IgD-negative memory B cell (primary cell): ENCODE measurements at regions not wholly inside any gene's neighbourhood (a gene's known extent, or its start where the extent isn't known, plus 50 kb on each side); places are given as distances from the start of the nearest gene placed in this dataset.
"Not testable (repeated sequence)": the region's sequence is repeated elsewhere in the genome, so short reads cannot be mapped to it uniquely, and the experiment has no call there.

Experiments
- H3K27ac Mint-ChIP-seq, 3 donors: one replicate each; pipeline ENCODE4 v1.8.0; 2020 to 2022; ENCODE audit warnings: mild to moderate bottlenecking in 3 of 3, mixed read lengths in 3 of 3, moderate library complexity in 1 of 3
- H3K27me3 Mint-ChIP-seq: one replicate; pipeline ENCODE4 v1.8.0; 2021; ENCODE audit warnings: mixed read lengths
- H3K36me3 Mint-ChIP-seq: one replicate; pipeline ENCODE4 v1.8.0; 2020; ENCODE audit warnings: mild to moderate bottlenecking, mixed read lengths
- H3K4me1 Mint-ChIP-seq, 3 donors: one replicate each; pipeline ENCODE4 v1.8.0; 2020 to 2022; ENCODE audit warnings: mixed read lengths in 3 of 3, mild to moderate bottlenecking in 1 of 3
- H3K4me3 Mint-ChIP-seq, 4 donors: one replicate each; pipeline ENCODE4 v1.8.0; 2020 to 2022; ENCODE audit warnings: mild to moderate bottlenecking in 4 of 4, mixed read lengths in 4 of 4, moderate library complexity in 3 of 4
- H3K9me3 Mint-ChIP-seq, 3 donors: one replicate each; pipeline ENCODE4 v1.8.0; 2020 to 2021; ENCODE audit warnings: mixed read lengths in 3 of 3, mild to moderate bottlenecking in 1 of 3

DNA sequence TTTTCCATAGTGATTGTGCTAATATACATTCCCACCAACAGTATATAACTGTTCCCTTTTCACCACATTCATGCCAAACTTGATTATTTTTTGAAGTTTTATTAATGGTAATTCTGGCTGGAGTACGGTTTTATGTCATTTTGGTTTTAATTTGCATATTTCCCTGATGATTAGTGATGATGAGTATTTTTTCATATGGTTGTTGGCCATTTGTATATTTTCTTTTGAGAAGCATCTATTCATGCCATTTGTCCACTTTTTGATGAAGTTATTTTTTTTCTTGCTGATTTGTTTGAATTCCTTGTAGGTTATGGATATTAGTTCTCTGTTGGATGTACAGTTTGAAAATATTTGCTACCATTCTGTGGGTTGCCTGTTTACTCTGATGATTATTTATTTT, 484.4 kb upstream of the SPRY2 start:
- H3K27me3 Mint-ChIP-seq, result no peaks in the 10 kb centered on the region

GRCh38 chr13:80824229-80824628, 483.3 kb upstream of the SPRY2 start:
- no peaks in the 10 kb centered on the region for H3K36me3 Mint-ChIP-seq
- no peaks in the 10 kb centered on the region for H3K27me3 Mint-ChIP-seq
- no peak overlapping the region for H3K4me3 Mint-ChIP-seq
- H3K4me1 Mint-ChIP-seq, result no peaks in the 10 kb centered on the region
- peaks cover 2 to 22% (median 7%) of the 10 kb centered on the region in 3 donors for H3K9me3 Mint-ChIP-seq
- no peak overlapping the region for H3K27ac Mint-ChIP-seq

More for the DNA sequence above, 484.4 kb upstream of the SPRY2 start:
- no peak overlapping the region for H3K4me3 Mint-ChIP-seq
- H3K27ac Mint-ChIP-seq, result no peak overlapping the region
- no peaks in the 10 kb centered on the region for H3K4me1 Mint-ChIP-seq
- no peaks in the 10 kb centered on the region for H3K36me3 Mint-ChIP-seq
- peaks cover 2 to 25% (median 7%) of the 10 kb centered on the region in 3 donors for H3K9me3 Mint-ChIP-seq

DNA sequence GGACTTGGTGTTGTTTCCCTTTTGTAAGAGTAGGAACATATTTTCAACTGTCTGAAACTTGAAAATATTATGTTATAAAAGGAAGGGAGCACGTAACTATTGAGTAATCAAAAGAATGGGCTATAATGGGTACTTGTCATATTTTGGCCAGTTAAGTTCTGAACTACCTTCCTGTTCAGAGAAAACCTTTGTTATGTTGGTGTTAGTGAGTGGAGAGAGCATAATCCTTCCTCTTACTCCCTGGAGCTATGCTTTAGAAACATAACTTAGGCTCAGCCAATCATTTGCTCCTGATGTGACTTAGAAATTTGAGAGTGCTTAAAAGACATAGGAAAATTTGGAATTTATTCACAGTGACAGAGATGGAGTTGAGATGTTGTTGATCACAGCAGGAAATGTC, 482.5 kb upstream of the SPRY2 start:
- H3K27ac Mint-ChIP-seq, result no peak overlapping the region
- peaks cover 2 to 18% (median 7%) of the 10 kb centered on the region in 3 donors for H3K9me3 Mint-ChIP-seq
- no peaks in the 10 kb centered on the region for H3K27me3 Mint-ChIP-seq
- H3K4me1 Mint-ChIP-seq, result no peaks in the 10 kb centered on the region
- H3K4me3 Mint-ChIP-seq, result no peak overlapping the region
- H3K36me3 Mint-ChIP-seq, result no peaks in the 10 kb centered on the region

DNA sequence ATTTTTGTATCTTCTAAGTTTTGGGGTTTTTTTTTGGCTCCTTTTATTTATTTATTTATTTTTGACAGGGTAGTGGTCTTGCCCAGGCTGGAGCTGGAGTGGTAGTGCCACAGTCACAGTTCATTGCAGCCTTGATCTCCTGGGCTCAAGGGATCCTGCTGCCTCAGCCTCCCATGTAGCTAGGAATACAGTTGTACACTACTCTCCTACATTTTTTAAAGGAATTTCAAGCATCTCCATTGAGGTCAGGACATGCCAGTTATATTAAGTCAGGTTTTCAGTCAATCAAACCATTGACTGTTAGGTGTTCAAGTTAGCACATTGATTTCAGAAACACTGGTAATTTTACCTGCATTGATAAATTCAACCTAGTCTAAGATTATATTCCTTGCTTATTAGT, 480.5 kb upstream of the SPRY2 start:
- no peak overlapping the region for H3K27ac Mint-ChIP-seq
- peaks cover 1 to 9% (median 2%) of the 10 kb centered on the region in 3 donors for H3K9me3 Mint-ChIP-seq
- no peaks in the 10 kb centered on the region for H3K36me3 Mint-ChIP-seq
- H3K27me3 Mint-ChIP-seq, result no peaks in the 10 kb centered on the region
- H3K4me3 Mint-ChIP-seq, result no peak overlapping the region
- no peaks in the 10 kb centered on the region for H3K4me1 Mint-ChIP-seq

GRCh38 chr13:80817979-80818378, 477.1 kb upstream of the SPRY2 start:
- peaks cover 3 to 4% (median 3%) of the 10 kb centered on the region in 3 donors for H3K9me3 Mint-ChIP-seq
- no peaks in the 10 kb centered on the region for H3K27me3 Mint-ChIP-seq
- no peak overlapping the region for H3K4me3 Mint-ChIP-seq
- no peaks in the 10 kb centered on the region for H3K4me1 Mint-ChIP-seq
- H3K36me3 Mint-ChIP-seq, result no peaks in the 10 kb centered on the region
- H3K27ac Mint-ChIP-seq, result no peak overlapping the region

- H3K36me3 Mint-ChIP-seq, result no peaks in the 10 kb centered on the region
- H3K9me3 Mint-ChIP-seq, result peaks cover 3 to 8% (median 4%) of the 10 kb centered on the region in 3 donors
- H3K4me3 Mint-ChIP-seq, result no peak overlapping the region
- H3K27me3 Mint-ChIP-seq, result no peaks in the 10 kb centered on the region
- H3K4me1 Mint-ChIP-seq, result no peaks in the 10 kb centered on the region
- no peak overlapping the region for H3K27ac Mint-ChIP-seq
These were observed 473.6 kb upstream of the SPRY2 start for GRCh38 chr13:80814541-80814940.

- not testable (repeated sequence) for H3K36me3 Mint-ChIP-seq, H3K4me3 Mint-ChIP-seq, H3K9me3 Mint-ChIP-seq, H3K4me1 Mint-ChIP-seq, H3K27me3 Mint-ChIP-seq, H3K27ac Mint-ChIP-seq
These were observed 469.4 kb upstream of the SPRY2 start for GRCh38 chr13:80810294-80810693.

- Mint-ChIP-seq H3K36me3 (peaks cover 1% of the 10 kb centered on the region), H3K27me3 (peaks cover 2% of the 10 kb centered on the region), H3K27ac (no peak overlapping the region), H3K4me1 (no peaks in the 10 kb centered on the region), H3K9me3 (peaks cover 0 to 3% (median 0%) of the 10 kb centered on the region in 3 donors), H3K4me3 (no peak overlapping the region)
These were observed 462.0 kb upstream of the SPRY2 start for GRCh38 chr13:80802946-80803345.

- peaks cover 0 to 3% (median 1%) of the 10 kb centered on the region in 3 donors for H3K9me3 Mint-ChIP-seq
- H3K27ac Mint-ChIP-seq, result no peak overlapping the region
- H3K4me3 Mint-ChIP-seq, result no peak overlapping the region
- peaks cover 2% of the 10 kb centered on the region for H3K27me3 Mint-ChIP-seq
- no peaks in the 10 kb centered on the region for H3K36me3 Mint-ChIP-seq
- no peaks in the 10 kb centered on the region for H3K4me1 Mint-ChIP-seq
These were observed 457.7 kb upstream of the SPRY2 start for GRCh38 chr13:80798576-80799133.

GRCh38 chr13:80787604-80788003, 446.7 kb upstream of the SPRY2 start:
- Mint-ChIP-seq H3K36me3 (no peaks in the 10 kb centered on the region), H3K27ac (no peak overlapping the region)

DNA sequence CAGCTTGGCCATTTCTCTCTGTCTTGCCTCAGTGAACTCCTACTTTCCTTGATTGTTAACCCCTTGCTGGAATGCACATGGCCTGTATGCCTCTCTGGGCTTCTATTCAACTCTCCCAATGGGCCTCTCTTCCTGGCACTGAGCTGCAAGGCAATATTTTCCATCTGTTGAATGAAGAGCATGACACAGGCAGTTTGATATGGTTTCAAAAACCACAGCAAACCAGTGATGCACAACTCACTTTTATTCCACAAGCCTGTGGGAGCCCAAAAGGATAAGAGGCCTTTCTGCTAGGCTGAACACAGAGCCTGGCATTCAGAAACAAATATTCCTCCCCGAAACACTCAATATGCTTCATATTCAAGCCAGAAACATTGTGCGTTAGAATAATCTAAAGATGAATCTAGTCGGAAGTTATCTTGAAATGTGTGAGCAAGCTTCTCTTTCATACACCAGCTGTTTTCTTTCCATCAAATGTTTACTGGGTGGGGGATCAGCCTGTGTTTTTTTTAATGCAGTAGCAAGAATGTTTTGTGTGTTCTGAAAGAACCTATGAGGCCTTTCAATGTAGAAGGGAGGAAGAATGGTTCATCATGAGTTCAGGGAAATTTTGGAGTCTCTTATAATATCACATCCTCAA, 443.1 kb upstream of the SPRY2 start:
- Mint-ChIP-seq H3K36me3 (no peaks in the 10 kb centered on the region), H3K9me3 (no peaks in the 10 kb centered on the region)

More at GRCh38 chr13:80787604-80788003, 446.7 kb upstream of the SPRY2 start:
- Mint-ChIP-seq H3K27me3 (no peaks in the 10 kb centered on the region), H3K4me3 (no peak overlapping the region), H3K4me1 (no peaks in the 10 kb centered on the region), H3K9me3 (peaks cover 0 to 2% (median 0%) of the 10 kb centered on the region in 3 donors)

DNA sequence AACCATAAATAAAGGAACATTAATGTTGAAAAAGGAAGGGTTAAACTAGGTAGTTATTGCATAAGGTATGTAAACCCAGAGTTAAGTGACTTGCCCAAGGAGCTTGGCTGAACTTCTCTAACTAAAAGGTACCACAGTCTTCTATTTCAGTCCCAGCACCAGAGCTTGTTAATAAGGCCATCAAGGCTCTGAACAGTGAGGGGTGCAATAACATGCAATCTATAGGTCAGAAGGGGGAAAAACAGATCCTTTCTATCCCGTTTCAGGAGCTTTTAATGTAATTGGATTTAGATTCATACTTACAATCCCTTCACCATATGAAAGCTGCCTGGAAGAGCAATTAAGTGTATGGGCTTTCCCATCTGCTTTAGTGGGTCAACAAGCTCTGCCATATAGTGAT, 441.5 kb upstream of the SPRY2 start:
- no peaks in the 10 kb centered on the region for H3K27me3 Mint-ChIP-seq
- H3K4me1 Mint-ChIP-seq, result no peaks in the 10 kb centered on the region
- no peaks in the 10 kb centered on the region for H3K9me3 Mint-ChIP-seq

More for the DNA sequence above, 443.1 kb upstream of the SPRY2 start:
- Mint-ChIP-seq H3K4me1 (no peaks in the 10 kb centered on the region), H3K27ac (peak overlapping the region in 1 of 3 donors; percentile 18), H3K27me3 (no peaks in the 10 kb centered on the region), H3K4me3 (no peak overlapping the region)

GRCh38 chr13:80778297-80778696, 437.4 kb upstream of the SPRY2 start:
- H3K27me3 Mint-ChIP-seq, result no peaks in the 10 kb centered on the region
- H3K4me1 Mint-ChIP-seq, result no peaks in the 10 kb centered on the region
- H3K36me3 Mint-ChIP-seq, result no peaks in the 10 kb centered on the region

More for the DNA sequence above, 441.5 kb upstream of the SPRY2 start:
- H3K4me3 Mint-ChIP-seq, result no peak overlapping the region
- no peak overlapping the region for H3K27ac Mint-ChIP-seq
- no peaks in the 10 kb centered on the region for H3K36me3 Mint-ChIP-seq

GRCh38 chr13:80757694-80758093, 416.8 kb upstream of the SPRY2 start:
- H3K9me3 Mint-ChIP-seq, result peaks cover 4 to 5% (median 5%) of the 10 kb centered on the region in 3 donors
- no peaks in the 10 kb centered on the region for H3K27me3 Mint-ChIP-seq

More at GRCh38 chr13:80778297-80778696, 437.4 kb upstream of the SPRY2 start:
- Mint-ChIP-seq H3K4me3 (no peak overlapping the region), H3K27ac (no peak overlapping the region), H3K9me3 (no peaks in the 10 kb centered on the region)

DNA sequence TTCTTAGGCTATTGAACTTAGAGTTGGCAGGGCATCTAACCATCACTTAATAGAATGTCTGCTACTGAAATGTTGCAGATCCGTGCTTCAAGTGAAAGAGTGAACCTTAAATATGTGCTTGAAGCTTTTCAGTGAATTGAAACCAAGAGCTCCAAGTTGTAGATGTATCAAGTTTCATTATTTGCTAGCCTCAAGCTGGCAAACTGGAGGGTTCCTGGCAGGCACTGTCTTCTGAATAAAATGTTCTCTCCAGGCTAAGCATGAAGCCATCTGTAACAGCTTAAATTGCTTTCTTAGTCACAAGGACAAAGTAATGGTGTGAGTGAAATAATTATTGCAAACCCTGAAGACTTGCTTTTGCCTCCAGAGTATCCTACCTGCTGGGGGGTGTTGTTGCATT, 415.0 kb upstream of the SPRY2 start:
- H3K27me3 Mint-ChIP-seq, result no peaks in the 10 kb centered on the region
- H3K9me3 Mint-ChIP-seq, result peaks cover 4 to 11% (median 5%) of the 10 kb centered on the region in 3 donors
- no peaks in the 10 kb centered on the region for H3K36me3 Mint-ChIP-seq
- peaks cover 0 to 2% (median 0%) of the 10 kb centered on the region in 3 donors for H3K4me1 Mint-ChIP-seq
- H3K4me3 Mint-ChIP-seq, result no peak overlapping the region
- no peak overlapping the region for H3K27ac Mint-ChIP-seq

More at GRCh38 chr13:80757694-80758093, 416.8 kb upstream of the SPRY2 start:
- peaks cover 0 to 2% (median 0%) of the 10 kb centered on the region in 3 donors for H3K4me1 Mint-ChIP-seq
- no peak overlapping the region for H3K27ac Mint-ChIP-seq
- H3K4me3 Mint-ChIP-seq, result no peak overlapping the region
- H3K36me3 Mint-ChIP-seq, result no peaks in the 10 kb centered on the region

GRCh38 chr13:80754441-80754840, 413.5 kb upstream of the SPRY2 start:
- Mint-ChIP-seq H3K4me1 (peaks cover 0 to 2% (median 0%) of the 10 kb centered on the region in 3 donors), H3K4me3 (no peak overlapping the region), H3K9me3 (peaks cover 5 to 11% (median 6%) of the 10 kb centered on the region in 3 donors), H3K36me3 (no peaks in the 10 kb centered on the region), H3K27me3 (no peaks in the 10 kb centered on the region), H3K27ac (no peak overlapping the region)
